Activated T-cell treated with anti-CD3 and anti-CD28 coated beads for 24 hours (primary cell): ENCODE measurements at regions not wholly inside any gene's neighbourhood (a gene's known extent, or its start where the extent isn't known, plus 50 kb on each side); places are given as distances from the start of the nearest gene placed in this dataset.

Source experiments
- DNase-seq: peaks from one replicate; pipeline ENCODE4 v3.0.0-alpha.2; 2020; ENCODE audit warnings: low read depth

DNA sequence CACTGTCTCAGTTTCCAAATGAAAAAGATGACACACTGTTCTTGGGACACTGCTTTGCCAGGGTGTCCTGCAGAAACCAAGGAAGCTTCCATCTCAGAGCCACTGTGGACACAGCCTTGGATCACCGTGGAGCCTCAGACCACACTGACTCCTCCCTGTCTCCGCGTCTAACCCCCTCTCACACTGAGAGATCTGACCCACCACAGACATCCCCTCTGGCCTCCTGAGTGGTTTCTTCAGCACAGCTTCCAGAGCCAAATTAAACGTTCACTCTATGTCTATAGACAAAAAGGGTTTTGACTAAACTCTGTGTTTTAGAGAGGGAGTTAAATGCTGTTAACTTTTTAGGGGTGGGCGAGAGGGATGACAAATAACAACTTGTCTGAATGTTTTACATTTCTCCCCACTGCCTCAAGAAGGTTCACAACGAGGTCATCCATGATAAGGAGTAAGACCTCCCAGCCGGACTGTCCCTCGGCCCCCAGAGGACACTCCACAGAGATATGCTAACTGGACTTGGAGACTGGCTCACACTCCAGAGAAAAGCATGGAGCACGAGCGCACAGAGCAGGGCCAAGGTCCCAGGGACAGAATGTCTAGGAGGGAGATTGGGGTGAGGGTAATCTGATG lies 113.4 kb upstream of the PKDCC start:
- DNase-seq = no peak

- DNase-seq = no peak
Observed at GRCh38 chr2:41935002-41935401, 112.8 kb upstream of the PKDCC start.

GRCh38 chr2:41935825-41936224 lies 112.0 kb upstream of the PKDCC start:
- DNase-seq = no peak

- DNase-seq = no peak
Observed at GRCh38 chr2:41936771-41937463, 110.9 kb upstream of the PKDCC start.

GRCh38 chr2:41937464-41937906 lies 110.3 kb upstream of the PKDCC start:
- no peak for DNase-seq

DNA sequence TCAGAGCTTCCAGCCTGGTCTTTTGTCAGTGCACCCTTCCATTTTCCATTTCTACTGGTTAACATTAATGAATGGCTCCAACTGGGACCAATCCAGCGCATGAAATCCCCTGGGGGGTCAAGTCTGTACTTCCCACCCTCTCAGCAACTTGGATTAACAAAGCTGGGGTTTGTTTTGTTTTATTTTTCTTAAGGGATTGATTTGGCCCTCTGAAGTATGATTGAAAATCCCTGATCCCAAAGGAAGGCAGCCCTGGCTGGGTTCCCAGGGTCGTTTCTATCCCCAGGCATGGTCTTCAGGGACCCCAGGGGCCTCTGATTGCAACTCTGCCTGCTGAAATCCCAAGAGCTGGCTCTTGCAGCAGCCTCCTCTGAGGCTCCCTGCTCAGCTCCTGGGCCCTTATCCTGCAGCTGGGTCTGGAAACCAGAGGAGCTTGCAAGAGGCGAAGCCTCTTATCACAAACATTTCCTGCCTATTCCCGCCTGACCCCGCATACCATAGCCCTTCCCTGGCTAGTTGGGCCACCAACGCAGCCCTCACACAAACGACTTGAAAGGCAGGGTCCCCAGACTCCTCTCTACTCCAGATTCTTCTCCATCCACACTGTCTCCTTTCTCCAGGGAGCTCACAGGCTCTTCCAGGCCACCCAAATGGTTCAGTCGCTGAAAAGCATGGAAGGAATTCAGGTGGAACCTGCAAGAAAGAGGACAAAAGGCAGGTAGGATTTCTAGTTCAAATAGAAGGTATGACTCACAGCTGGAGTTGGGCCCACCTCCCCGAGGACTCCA lies 109.7 kb upstream of the PKDCC start:
- DNase-seq = no peak

DNA sequence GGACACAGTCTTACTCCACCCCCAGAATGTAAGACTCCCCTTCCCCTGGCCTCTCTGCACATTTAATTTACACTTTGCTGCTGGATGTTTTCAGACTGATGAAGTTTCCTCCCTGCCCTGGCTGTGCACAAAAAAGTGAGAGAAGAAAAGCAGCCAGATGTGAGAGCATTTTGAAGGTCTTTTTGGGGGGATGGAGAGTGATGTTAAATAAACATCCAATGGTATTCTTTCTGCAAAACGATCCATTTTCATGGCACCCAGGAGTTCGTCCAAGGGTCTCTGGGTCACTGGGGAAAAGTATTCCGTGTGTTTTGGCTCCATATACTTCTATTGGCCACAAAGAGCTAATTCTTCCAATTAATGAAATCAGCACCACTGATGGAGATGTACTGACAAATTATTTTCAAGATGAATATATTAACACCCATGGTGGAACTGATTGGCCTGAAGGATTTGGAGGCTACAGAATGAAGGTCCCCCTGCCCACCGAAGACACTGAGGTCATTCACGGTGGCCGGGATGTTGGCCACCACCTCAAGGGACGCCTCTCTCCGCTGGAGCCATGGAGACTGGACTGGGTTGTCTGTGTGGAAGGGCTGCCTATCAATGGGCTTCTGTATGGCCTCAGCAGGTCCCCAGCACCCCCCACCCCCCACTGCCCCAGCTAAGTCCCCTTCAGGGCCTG lies 107.6 kb upstream of the PKDCC start:
- DNase-seq = no peak

GRCh38 chr2:41940745-41941063 lies 107.1 kb upstream of the PKDCC start:
- DNase-seq = no peak

GRCh38 chr2:41941831-41942230 lies 106.0 kb upstream of the PKDCC start:
- DNase-seq = no peak

DNA sequence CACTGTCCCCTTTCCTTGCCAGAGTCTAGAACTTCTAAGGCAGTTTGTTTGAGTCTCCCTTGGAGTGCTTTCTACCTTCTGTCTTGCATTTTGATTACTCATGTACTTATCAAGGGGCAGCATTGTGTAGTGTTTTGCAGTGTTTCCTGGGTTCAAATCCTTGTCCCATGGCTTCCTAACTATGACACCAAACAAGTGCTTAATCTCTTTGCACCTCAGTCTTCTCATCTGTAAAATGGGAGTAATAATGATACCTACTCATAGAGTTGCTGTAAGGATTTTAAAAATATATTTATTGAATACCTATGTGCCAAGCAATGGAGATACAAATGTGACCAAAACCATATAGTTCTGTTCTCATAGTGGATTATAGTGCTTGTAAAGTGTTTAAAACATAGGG lies 105.5 kb upstream of the PKDCC start:
- no peak for DNase-seq

DNA sequence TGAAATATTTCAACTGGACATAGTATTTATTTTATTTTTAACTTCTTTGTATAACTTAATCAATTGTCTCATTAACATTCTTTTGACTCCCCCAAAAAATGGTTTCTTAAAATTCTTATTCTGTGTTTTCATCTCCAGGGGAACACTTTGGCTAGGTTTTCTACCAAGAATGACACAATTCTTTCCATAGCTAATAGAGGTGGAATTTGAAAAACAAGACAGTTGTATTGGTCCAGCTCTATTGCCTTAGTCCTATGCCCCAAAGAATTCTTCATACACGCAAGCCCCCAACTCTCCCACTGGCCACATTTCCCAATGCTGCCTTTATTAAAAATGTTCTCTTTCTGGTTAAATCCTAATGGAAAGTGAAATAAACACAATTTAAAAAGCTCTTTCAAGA lies 104.7 kb upstream of the PKDCC start:
- no peak for DNase-seq

DNA sequence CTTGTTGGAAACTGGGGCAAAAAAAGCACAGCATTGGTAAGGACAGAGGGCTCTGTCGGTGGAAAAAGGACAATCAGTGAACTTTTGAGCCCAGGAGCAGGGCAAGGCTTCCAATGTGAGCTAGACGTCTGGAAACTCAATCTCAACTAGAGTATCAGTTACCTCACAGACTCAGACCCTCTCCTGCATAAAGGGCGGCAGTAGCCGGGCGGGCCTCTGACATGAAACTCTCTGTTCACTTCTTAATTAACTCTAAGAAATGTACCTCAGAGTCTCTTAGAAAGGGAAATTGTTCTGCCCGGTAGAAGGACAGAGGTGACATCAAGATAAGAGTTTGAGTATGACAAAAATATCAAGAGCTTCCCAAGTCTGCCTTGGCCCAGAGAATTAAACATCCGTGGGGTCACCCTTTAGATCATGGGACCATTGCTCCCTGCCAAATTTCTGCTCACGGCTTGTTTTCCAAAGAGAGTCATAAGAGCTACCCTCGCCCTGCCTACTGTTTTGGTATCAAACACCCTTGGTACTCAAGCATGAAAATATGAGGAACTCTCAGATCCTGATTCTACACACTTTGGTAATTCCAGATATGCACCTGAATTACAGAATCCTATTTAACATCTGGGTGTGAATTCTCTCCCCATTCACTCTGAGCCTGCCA lies 103.5 kb upstream of the PKDCC start:
- no peak for DNase-seq

DNA sequence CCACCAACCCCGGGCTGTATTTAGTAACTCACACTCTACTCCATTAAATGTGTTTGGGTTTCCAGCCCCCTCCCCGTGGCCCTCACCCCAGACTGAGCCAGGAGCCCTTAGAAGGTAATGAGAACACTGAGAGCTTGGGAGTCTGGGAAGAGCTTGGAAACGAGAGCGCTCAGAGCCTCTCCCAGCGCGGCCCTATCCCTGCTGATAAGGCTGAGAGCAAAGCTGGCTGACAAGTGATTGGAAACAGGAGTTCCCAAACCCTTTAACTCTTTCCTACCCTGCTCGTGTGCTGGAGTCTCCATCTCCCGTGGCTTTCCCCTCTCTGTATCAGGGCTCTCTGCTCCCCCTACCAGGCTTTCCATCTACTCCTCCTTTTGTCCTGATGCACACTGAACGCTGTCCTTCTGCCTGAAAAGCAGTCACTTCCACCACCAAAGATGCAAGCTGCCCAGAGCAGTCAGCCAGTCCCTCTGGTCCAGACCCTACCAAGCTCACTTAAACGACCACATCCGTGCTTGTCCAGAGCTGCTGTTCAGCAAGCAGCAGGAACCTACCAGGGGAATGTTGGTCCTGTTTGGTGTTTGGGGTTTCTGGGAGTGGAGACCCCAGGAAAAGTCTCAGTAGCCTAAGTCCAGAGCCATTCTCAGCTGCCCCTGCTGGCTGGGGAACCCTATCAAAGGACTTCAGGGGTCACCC lies 100.0 kb upstream of the PKDCC start:
- no peak for DNase-seq

DNA sequence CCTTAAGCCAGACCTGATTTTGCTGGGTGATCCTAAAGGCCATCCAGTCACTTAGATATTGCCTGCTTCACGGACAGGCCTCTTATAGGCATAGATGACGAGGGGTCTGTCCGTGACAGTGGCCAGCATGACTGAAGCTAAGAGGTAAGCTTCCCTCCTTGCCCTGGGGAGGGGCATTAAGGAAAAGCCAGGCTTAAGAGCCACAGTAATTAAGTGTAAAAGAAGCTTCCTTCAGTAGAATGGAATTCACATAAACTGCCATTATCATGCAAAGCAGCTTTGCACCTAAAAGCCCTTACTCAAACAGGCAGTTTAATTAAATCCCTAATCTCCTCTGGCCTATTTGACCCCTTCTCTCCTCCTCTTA lies 99.4 kb upstream of the PKDCC start:
- DNase-seq = no peak

- no peak for DNase-seq
Observed at GRCh38 chr2:41949091-41949882, 98.5 kb upstream of the PKDCC start.

DNA sequence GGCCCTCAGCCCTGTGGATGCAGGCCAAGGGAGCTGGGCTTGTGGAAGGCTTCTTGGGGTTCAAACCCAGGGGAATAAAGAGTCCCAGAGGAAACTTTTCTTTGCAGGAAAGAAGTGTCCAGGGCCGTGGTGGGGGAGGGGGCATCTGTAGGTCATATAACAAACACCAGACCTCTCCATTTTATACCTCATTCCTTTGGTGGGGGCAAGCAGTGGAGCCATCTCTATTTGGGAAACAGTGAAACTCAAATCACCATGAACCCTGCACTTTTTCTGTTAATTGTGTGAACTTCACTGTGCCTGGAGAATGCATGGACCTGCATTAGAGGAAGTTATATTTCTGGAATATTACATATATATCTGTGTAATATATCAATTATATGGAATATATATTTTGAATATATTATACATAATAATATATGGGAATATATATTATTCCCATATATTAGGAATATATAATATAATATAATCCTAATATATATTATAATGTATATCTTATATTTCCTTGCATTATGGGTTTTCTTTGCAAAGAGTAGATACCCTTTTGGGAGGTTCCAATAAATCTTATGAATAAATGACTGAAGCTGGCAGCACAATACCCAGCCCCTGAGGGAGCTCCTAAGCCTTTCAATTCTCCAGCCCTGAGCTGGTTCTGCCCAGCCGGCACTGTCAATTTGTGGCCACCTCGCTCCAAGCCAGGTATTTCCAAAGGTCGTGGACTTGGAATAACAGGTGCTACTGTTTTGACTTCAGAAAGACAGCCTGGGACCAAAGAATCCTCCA lies 97.7 kb upstream of the PKDCC start:
- DNase-seq = no peak

DNA sequence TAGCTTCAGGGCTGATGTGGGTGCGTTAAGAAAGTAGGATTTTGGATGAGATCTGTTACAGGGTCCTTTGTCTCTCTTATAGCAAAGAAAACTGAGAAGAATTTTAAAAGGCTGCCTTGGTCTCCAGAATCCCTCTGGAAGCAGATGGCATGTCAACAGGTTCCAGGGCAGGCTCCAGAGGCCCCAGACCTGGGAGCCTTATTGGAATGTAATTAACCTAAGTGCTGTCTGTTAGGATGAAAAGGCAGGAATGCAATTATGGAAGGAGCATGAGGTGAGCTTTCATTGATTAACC lies 97.2 kb upstream of the PKDCC start:
- no peak for DNase-seq

DNA sequence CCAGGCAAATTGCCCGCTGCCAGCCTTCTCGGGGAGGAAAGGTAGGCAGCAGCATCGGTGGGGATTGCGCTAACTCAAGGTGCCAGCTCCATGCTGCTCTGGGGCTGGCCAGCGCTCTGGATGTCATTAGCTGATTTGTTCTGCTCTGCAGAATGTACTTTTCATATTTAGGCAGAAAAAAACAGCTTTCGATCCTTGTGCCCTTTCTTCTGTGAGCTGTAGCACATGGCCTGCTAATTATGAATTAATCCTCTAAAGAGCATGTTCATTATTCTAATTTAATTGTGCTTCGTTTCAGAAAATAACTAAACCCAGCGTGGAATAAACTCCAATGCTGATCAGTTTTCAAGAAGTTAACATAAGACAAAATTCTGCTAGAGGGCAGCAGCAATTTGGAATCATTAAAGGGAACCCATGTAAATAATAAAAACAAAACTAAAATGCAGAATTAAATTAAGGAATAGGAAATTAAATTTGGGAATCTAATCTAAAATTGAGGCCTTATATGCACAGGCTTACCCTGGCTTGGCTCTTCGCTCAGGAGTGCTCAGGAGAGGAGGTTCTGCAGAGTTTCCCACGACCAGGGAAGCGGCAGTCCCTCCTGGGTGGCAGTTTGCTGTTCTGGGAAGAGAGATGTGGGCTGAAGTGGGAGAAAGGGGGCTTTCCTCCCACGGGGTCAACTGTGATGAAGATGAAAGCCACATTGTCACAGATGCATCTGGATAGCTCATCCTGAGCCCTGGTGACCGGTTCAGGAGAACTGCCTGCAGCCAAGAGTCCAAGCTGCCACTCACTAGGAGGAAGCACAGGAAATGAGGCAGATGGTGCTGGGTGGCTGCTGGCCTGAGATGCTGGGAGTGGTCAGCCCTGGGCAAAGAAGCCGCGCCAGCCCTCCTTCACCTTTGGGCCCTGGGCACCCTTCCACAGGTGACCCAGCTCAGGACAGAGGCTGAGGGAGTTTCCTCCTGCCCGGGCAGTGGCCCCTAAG lies 93.2 kb upstream of the PKDCC start:
- no peak for DNase-seq
